NCI-H748 (cell line): ENCODE measurements at regions not wholly inside any gene's neighbourhood (a gene's known extent, or its start where the extent isn't known, plus 50 kb on each side); places are given as distances from the start of the nearest gene placed in this dataset.
"Not testable (repeated sequence)": the region's sequence is repeated elsewhere in the genome, so short reads cannot be mapped to it uniquely, and the experiment has no call there.

Experiments
- DNase-seq: peaks from one replicate; lab custom pipeline; 2025; ENCODE audit not compliant: unreplicated experiment; lab: John Stamatoyannopoulos, UW

- no peak for DNase-seq
Observed at GRCh38 chr2:142502402-142502801, 371.6 kb upstream of the LRP1B start.

GRCh38 chr2:142495141-142495540 is 364.3 kb upstream of the LRP1B start:
- no peak for DNase-seq

GRCh38 chr2:142489631-142490030 is 358.8 kb upstream of the LRP1B start:
- DNase-seq: not testable (repeated sequence)

- no peak for DNase-seq
Observed at GRCh38 chr2:142484111-142484510, 353.3 kb upstream of the LRP1B start.

- DNase-seq: no peak
Observed at GRCh38 chr2:142483653-142484052, 352.8 kb upstream of the LRP1B start.

- DNase-seq: no peak
Observed at GRCh38 chr2:142478206-142478605, 347.4 kb upstream of the LRP1B start.

GRCh38 chr2:142472382-142472781 is 341.6 kb upstream of the LRP1B start:
- peak; percentile 44 for DNase-seq

- DNase-seq: no peak
Observed at GRCh38 chr2:142467321-142467720, 336.5 kb upstream of the LRP1B start.

- no peak for DNase-seq
Observed at GRCh38 chr2:142463047-142463446, 332.2 kb upstream of the LRP1B start.

GRCh38 chr2:142462306-142462705 is 331.5 kb upstream of the LRP1B start:
- DNase-seq: no peak

GRCh38 chr2:142445551-142446072 is 314.8 kb upstream of the LRP1B start:
- peak; percentile 16 for DNase-seq

GRCh38 chr2:142445023-142445422 is 314.2 kb upstream of the LRP1B start:
- no peak for DNase-seq

GRCh38 chr2:142435847-142436246 is 305.0 kb upstream of the LRP1B start:
- no peak for DNase-seq

- DNase-seq: no peak
Observed at GRCh38 chr2:142426064-142426463, 295.2 kb upstream of the LRP1B start.

GRCh38 chr2:142425551-142425950 is 294.7 kb upstream of the LRP1B start:
- DNase-seq: no peak

- DNase-seq: no peak
Observed at GRCh38 chr2:142423603-142424002, 292.8 kb upstream of the LRP1B start.

- DNase-seq: no peak
Observed at GRCh38 chr2:142422769-142423168, 292.0 kb upstream of the LRP1B start.

- DNase-seq: no peak
Observed at GRCh38 chr2:142422041-142422440, 291.2 kb upstream of the LRP1B start.

GRCh38 chr2:142418699-142419098 is 287.9 kb upstream of the LRP1B start:
- not testable (repeated sequence) for DNase-seq

GRCh38 chr2:142416996-142417395 is 286.2 kb upstream of the LRP1B start:
- no peak for DNase-seq

- no peak for DNase-seq
Observed at GRCh38 chr2:142415461-142415860, 284.6 kb upstream of the LRP1B start.

GRCh38 chr2:142398212-142398611 is 267.4 kb upstream of the LRP1B start:
- DNase-seq: no peak

GRCh38 chr2:142395291-142395690 is 264.5 kb upstream of the LRP1B start:
- no peak for DNase-seq

GRCh38 chr2:142380372-142380771 is 249.6 kb upstream of the LRP1B start:
- no peak for DNase-seq
